Activated CD8-positive, alpha-beta T cell treated with anti-CD3 and anti-CD28 coated beads for 36 hours (primary cell): ENCODE measurements at regions not wholly inside any gene's neighbourhood (a gene's known extent, or its start where the extent isn't known, plus 50 kb on each side); places are given as distances from the start of the nearest gene placed in this dataset.

Experiments used
- ATAC-seq: fragments of 200-7000 bp; cut with Tn5 transposase; one replicate; pipeline ENCODE4 v1.10.0; 2021; ENCODE audit warnings: mild to moderate bottlenecking, moderate library complexity
- CTCF ChIA-PET: fragments of 350-600 bp; sonication (Branson Sonifier 250); formaldehyde crosslinking; loops from one replicate; lab custom pipeline; 2021; ENCODE audit warnings: antibody characterized with exemption; lab: Charles Lee
- POLR2A ChIA-PET: fragments of 350-600 bp; sonication (Branson Sonifier 250); formaldehyde crosslinking; loops from one replicate; lab custom pipeline; 2021; ENCODE audit warnings: antibody characterized with exemption; lab: Charles Lee
- DNase-seq: peaks from one replicate; pipeline ENCODE4 v3.0.0-alpha.2; 2020
- H3K27ac Mint-ChIP-seq: one replicate; pipeline ENCODE4 v1.8.0; 2021; ENCODE audit warnings: mild to moderate bottlenecking, mixed read lengths
- H3K27me3 Mint-ChIP-seq: one replicate; pipeline ENCODE4 v1.8.0; 2021; ENCODE audit warnings: mixed read lengths
- H3K36me3 Mint-ChIP-seq: one replicate; pipeline ENCODE4 v1.8.0; 2021; ENCODE audit warnings: low read depth, mixed read lengths
- H3K4me1 Mint-ChIP-seq: one replicate; pipeline ENCODE4 v1.8.0; 2021; ENCODE audit warnings: low read depth, mixed read lengths
- H3K4me3 Mint-ChIP-seq: one replicate; pipeline ENCODE4 v1.8.0; 2021; ENCODE audit warnings: mild to moderate bottlenecking, moderate library complexity, mixed read lengths
- H3K9me3 Mint-ChIP-seq: one replicate; pipeline ENCODE4 v1.8.0; 2021; ENCODE audit warnings: mixed read lengths
- intact Hi-C: fragments of 100-400 bp; cut with micrococcal nuclease; formaldehyde crosslinking; loops from one replicate; pipeline ENCODE4 v1.10.0; 2022
- TF ChIP-seq, protein P1 (sequence below): fragments of 200-600 bp; IDR thresholded peaks from one replicate; pipeline ENCODE4 v1.8.0; 2022; ENCODE audit warnings: antibody characterized with exemption, mild to moderate bottlenecking

DNA sequence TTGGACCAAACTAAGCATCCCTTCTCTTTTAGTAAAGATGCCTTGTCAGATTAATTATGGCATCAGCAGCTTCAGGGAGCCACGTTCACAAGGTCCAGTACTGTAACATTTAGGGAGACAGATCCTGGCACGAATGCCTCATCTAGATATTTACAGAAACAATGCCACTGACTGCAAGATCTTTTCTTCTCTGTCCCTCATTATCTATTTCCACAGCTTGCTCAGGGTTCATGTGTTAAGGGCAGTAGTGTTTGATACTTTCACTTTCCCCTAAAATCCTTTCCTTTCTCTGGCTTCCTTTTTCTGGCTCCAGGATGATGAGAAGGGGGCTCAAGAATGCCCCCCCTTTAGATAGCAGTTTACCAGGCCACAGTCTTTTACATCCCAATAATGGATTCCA is 393.9 kb downstream of the BCL11A start:
- Mint-ChIP-seq H3K36me3 (no peaks in the 10 kb centered on the region), H3K9me3 (no peaks in the 10 kb centered on the region), H3K4me3 (no peak overlapping the region), H3K4me1 (no peaks in the 10 kb centered on the region), H3K27me3 (no peaks in the 10 kb centered on the region), H3K27ac (no peak overlapping the region)
- ATAC-seq (no peak), DNase-seq (no peak)
- CTCF ChIA-PET, result no interaction called here
- TF ChIP-seq, protein P1, sequence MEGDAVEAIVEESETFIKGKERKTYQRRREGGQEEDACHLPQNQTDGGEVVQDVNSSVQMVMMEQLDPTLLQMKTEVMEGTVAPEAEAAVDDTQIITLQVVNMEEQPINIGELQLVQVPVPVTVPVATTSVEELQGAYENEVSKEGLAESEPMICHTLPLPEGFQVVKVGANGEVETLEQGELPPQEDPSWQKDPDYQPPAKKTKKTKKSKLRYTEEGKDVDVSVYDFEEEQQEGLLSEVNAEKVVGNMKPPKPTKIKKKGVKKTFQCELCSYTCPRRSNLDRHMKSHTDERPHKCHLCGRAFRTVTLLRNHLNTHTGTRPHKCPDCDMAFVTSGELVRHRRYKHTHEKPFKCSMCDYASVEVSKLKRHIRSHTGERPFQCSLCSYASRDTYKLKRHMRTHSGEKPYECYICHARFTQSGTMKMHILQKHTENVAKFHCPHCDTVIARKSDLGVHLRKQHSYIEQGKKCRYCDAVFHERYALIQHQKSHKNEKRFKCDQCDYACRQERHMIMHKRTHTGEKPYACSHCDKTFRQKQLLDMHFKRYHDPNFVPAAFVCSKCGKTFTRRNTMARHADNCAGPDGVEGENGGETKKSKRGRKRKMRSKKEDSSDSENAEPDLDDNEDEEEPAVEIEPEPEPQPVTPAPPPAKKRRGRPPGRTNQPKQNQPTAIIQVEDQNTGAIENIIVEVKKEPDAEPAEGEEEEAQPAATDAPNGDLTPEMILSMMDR, result no peak
- POLR2A ChIA-PET, result interaction anchor here (0.8 kb wide), 1 partner anchor 181 kb away, joined by 3 read pairs; no protein-coding TSS in a partner anchor
- intact Hi-C loops, result no loop called here

- TF ChIP-seq, protein P1, result no peak
- ChIA-PET CTCF (no interaction called here), POLR2A (no interaction called here)
- DNase-seq (no peak), ATAC-seq (no peak)
- H3K4me1 Mint-ChIP-seq, result no peaks in the 10 kb centered on the region
- no peak overlapping the region for H3K27ac Mint-ChIP-seq
- H3K36me3 Mint-ChIP-seq, result no peaks in the 10 kb centered on the region
- H3K4me3 Mint-ChIP-seq, result no peak overlapping the region
- no peaks in the 10 kb centered on the region for H3K27me3 Mint-ChIP-seq
- no peaks in the 10 kb centered on the region for H3K9me3 Mint-ChIP-seq
- intact Hi-C loops, result no loop called here
Observed at GRCh38 chr2:60158262-60158661, 395.2 kb downstream of the BCL11A start.

DNA sequence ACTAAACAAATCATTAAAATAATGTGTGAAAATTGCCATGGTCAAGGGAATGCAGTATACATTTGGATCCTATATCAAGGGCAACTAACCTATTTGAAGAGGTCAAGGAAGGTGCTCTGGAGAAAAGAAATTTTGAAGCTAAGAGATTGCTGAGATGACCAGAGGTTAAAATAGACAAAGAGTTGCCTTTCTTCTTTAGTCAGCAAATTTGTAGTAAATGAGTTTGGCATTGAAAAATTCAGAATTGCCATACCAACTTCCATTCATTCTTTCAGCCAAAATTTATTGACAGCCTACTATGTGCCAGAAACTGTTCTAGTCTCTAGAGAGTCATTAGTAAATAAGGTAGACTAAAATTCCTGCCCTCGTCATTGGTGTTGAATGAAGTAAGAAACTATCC is 396.2 kb downstream of the BCL11A start:
- TF ChIP-seq, protein P1, result no peak
- Mint-ChIP-seq H3K4me3 (no peak overlapping the region), H3K27ac (no peak overlapping the region), H3K36me3 (no peaks in the 10 kb centered on the region), H3K4me1 (no peaks in the 10 kb centered on the region), H3K27me3 (no peaks in the 10 kb centered on the region), H3K9me3 (peaks cover 2% of the 10 kb centered on the region)
- CTCF ChIA-PET, result no interaction called here
- ATAC-seq (no peak), DNase-seq (no peak)
- POLR2A ChIA-PET, result no interaction called here
- intact Hi-C loops, result no loop called here

DNA sequence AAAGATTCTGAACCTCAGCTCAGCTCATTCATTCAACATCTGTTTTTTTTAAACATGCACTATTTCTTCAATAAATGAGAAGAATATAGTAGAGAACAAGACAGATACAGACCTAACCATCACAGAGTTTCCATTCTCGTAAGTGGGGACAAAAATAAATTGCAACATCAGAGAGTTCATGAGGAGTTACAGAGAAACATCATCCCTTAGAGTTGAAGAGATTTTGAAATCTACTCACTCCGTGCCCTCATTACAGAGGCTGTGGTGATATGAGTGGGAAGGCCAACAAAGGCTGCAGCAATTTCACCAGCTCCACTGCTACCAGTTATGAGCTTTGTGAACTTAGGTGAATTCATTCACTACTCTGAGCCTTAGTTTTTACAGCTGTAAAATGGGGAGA is 399.3 kb downstream of the BCL11A start:
- ChIA-PET CTCF (interaction anchor here (1.3 kb wide), 1 partner anchor 7 kb away, joined by 3 read pairs; no protein-coding TSS in a partner anchor), POLR2A (no interaction called here)
- no peak overlapping the region for H3K27ac Mint-ChIP-seq
- ATAC-seq (no peak), DNase-seq (no peak)
- no peaks in the 10 kb centered on the region for H3K27me3 Mint-ChIP-seq
- intact Hi-C loops, result no loop called here
- no peaks in the 10 kb centered on the region for H3K36me3 Mint-ChIP-seq
- peaks cover 2% of the 10 kb centered on the region for H3K9me3 Mint-ChIP-seq
- H3K4me3 Mint-ChIP-seq, result no peak overlapping the region
- TF ChIP-seq, protein P1, result no peak
- H3K4me1 Mint-ChIP-seq, result peaks cover 5% of the 10 kb centered on the region

DNA sequence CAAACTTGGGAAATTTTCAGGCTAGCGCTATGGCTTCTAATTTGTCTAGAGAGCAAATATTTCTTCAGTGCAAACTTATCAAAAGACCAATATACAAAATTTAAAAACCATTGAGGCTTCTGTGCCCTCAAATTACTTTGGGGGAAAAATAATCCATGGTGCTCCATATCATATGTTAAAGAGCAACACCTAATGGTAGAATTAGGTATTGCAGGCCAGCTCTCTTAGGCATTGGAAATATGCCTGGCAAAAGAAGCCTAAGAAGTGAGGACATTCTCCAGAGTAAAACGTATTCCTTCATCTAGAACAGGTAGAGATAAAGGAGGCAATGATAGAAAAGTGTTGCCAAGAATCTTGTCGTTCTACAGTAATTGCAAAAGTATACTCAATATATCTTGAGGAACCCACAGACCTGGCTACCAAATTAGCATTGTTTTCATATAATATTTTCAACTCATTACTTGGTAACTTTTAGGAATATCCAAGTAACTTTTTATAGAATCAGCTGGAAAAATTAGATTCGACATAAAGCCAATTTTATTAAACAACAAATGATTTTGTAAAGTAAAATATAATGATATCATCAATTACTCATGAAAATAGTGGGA is 401.1 kb downstream of the BCL11A start:
- ATAC-seq, result peak; percentile 37
- H3K27ac Mint-ChIP-seq, result no peak overlapping the region
- TF ChIP-seq, protein P1, result peak; percentile 93
- intact Hi-C loops, result no loop called here
- DNase-seq, result no peak
- no peaks in the 10 kb centered on the region for H3K36me3 Mint-ChIP-seq
- POLR2A ChIA-PET, result no interaction called here
- CTCF ChIA-PET, result interaction anchor here (1.0 to 1.8 kb wide), 3 partner anchors 8 to 397 kb away, joined by 4 to 5 read pairs (median 5); no protein-coding TSS in a partner anchor
- H3K4me1 Mint-ChIP-seq, result peaks cover 14% of the 10 kb centered on the region
- no peak overlapping the region for H3K4me3 Mint-ChIP-seq
- no peaks in the 10 kb centered on the region for H3K27me3 Mint-ChIP-seq
- H3K9me3 Mint-ChIP-seq, result peaks cover 2% of the 10 kb centered on the region
